SKM-1 (cell line): ENCODE measurements at regions not wholly inside any gene's neighbourhood (a gene's known extent, or its start where the extent isn't known, plus 50 kb on each side); places are given as distances from the start of the nearest gene placed in this dataset.

Source experiments
- DNase-seq: peaks from one replicate; lab custom pipeline; 2025; ENCODE audit not compliant: unreplicated experiment; lab: John Stamatoyannopoulos, UW

- DNase-seq: no peak
Observed at GRCh38 chr16:85306793-85307551, 194.7 kb upstream of the CIBAR2 start.

GRCh38 chr16:85307552-85308364, 195.5 kb upstream of the CIBAR2 start:
- DNase-seq: no peak

GRCh38 chr16:85308611-85309540, 196.6 kb upstream of the CIBAR2 start:
- DNase-seq: no peak

GRCh38 chr16:85309656-85310587, 197.7 kb upstream of the CIBAR2 start:
- peak; percentile 76 for DNase-seq

GRCh38 chr16:85310868-85311585, 198.8 kb upstream of the CIBAR2 start:
- no peak for DNase-seq

- no peak for DNase-seq
Observed at GRCh38 chr16:85311741-85312140, 199.5 kb upstream of the CIBAR2 start.

- no peak for DNase-seq
Observed at GRCh38 chr16:85312174-85312573, 199.9 kb upstream of the CIBAR2 start.

- no peak for DNase-seq
Observed at GRCh38 chr16:85312642-85313525, 200.6 kb upstream of the CIBAR2 start.

- no peak for DNase-seq
Observed at GRCh38 chr16:85313526-85314301, 201.4 kb upstream of the CIBAR2 start.

- DNase-seq: no peak
Observed at GRCh38 chr16:85314512-85314971, 202.3 kb upstream of the CIBAR2 start.

GRCh38 chr16:85315866-85316265, 203.6 kb upstream of the CIBAR2 start:
- DNase-seq: no peak

GRCh38 chr16:85316321-85316919, 204.1 kb upstream of the CIBAR2 start:
- peak; percentile 70 for DNase-seq

GRCh38 chr16:85316944-85317343, 204.7 kb upstream of the CIBAR2 start:
- DNase-seq: no peak

GRCh38 chr16:85317704-85318103, 205.4 kb upstream of the CIBAR2 start:
- no peak for DNase-seq

GRCh38 chr16:85319208-85319983, 207.1 kb upstream of the CIBAR2 start:
- DNase-seq: no peak

- DNase-seq: no peak
Observed at GRCh38 chr16:85319984-85320440, 207.7 kb upstream of the CIBAR2 start.
